ENCODE measurements at regions not wholly inside any gene's neighbourhood (a gene's known extent, or its start where the extent isn't known, plus 50 kb on each side); places are given as distances from the start of the nearest gene placed in this dataset.
A peak's percentile ranks its signal among the peaks of the same experiment; 100 is the strongest.

DNA sequence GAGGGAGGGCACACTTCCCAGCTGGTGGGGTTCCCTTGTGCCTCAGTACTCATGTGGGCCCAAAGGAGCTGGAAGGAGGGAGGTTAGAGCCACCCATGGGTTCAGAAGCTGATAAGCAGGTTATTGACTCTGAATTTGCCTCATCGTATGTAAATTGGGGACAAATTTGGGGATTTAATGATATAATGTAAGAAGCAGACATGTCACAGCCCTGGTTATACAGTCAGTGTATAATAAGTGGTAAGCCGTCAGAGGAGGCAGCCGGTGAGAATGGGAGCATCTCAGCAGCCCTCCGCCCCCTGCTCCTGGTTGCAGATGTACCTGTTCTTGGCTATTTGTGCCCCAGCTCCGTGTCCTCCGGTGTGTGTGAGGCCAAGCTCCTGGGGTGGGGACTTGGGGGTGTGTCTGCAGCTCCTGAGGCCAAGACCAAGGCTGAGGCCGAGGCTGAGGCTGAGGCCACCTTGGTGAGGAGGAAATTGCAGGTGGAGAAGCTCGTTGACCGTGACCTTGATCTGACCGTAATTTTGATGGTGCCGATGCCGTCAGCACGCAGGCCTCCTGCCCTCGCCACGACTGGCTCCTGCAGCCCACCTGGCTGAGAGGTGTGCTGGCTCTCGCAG, 288.1 kb downstream of the SEC14L1 start:
- DNase-seq (ENCODE audit: low read depth in 1 of 2, low spot score in 2 of 2) (no peak), FAIRE-seq (no peak)
- no peak overlapping the region for H3K14ac ChIP-seq (ENCODE audit: insufficient read length)
- no peak overlapping the region for H3K18ac ChIP-seq (ENCODE audit: extremely low read depth, low read length)
- peak overlapping the region; percentile 2; the same call in 1 of the 2 replicates for H2BK15ac ChIP-seq (ENCODE audit: low read length)
- H2BK5ac ChIP-seq (ENCODE audit: low read depth, low read length), result peak overlapping the region; percentile 56
- H3K23ac ChIP-seq (ENCODE audit: insufficient read length), result peak overlapping the region; percentile 12
- no peak overlapping the region for H2AK5ac ChIP-seq (ENCODE audit: low read depth, low read length)
- H3K23me2 ChIP-seq (ENCODE audit: low read depth, low read length), result no peaks in the 10 kb centered on the region
- no peak overlapping the region; a peak in 1 of 4 replicates for H3K4me2 ChIP-seq (ENCODE audit: insufficient read depth in 1 of 2, low read depth in 2 of 2, low read length in 2 of 2)
- no peak overlapping the region for H2BK120ac ChIP-seq (replicated peaks; ENCODE audit: low read depth, low read length)
- no peak overlapping the region for H3K4ac ChIP-seq (replicated peaks; ENCODE audit: insufficient read length, low read depth, low read length)
- H3K79me2 ChIP-seq (ENCODE audit: control insufficient read depth in 1 of 2, insufficient read depth in 2 of 2, low read length in 2 of 2), result peaks cover 0 to 51% of the 10 kb centered on the region in 2 experiments; a peak in 1 of 4 replicates
- H3K79me1 ChIP-seq (ENCODE audit: low read depth, low read length), result peaks cover 31% of the 10 kb centered on the region
- H3K36me3 ChIP-seq (ENCODE audit: control insufficient read depth in 2 of 4, insufficient read depth in 4 of 4, low read length in 3 of 4), result no peaks in the 10 kb centered on the region
- no peak overlapping the region for H2BK20ac ChIP-seq (ENCODE audit: low read length)
- TF ChIP-seq EP300 (IDR thresholded peaks at IDR 0.05; ENCODE audit: borderline replicate concordance in 1 of 2, low read depth in 2 of 2, low read length in 2 of 2) (no peak), TAF7 (optimal IDR thresholded peaks at IDR 0.05; ENCODE audit: borderline replicate concordance, low read depth, low read length) (no peak), E2F6 (IDR thresholded peaks at IDR 0.05) (no peak), SRF (IDR thresholded peaks at IDR 0.05; ENCODE audit: low read depth, low read length) (no peak), CHD2 (IDR thresholded peaks at IDR 0.05; ENCODE audit: low read length) (no peak), RNF2 (IDR thresholded peaks at IDR 0.05; ENCODE audit: borderline replicate concordance, low read depth, low read length, missing control alignments, poor library complexity, severe bottlenecking) (no peak), MAX (IDR thresholded peaks at IDR 0.05) (no peak)
- H3K9me3 ChIP-seq (ENCODE audit: insufficient read depth in 2 of 2, low read depth in 1 of 2, low read length in 1 of 2), result no peaks in the 10 kb centered on the region
- 85% methylated on average over 16 of the region's 16 CpGs; no CpG with 5 or more reads in 1 of the 2 experiments for WGBS, 2 experiments (ENCODE audit: extremely low coverage in 1 of 2, insufficient coverage in 1 of 2, insufficient read length in 1 of 2, insufficient replicate concordance in 2 of 2, low coverage in 1 of 2, low lambda C conversion rate in 2 of 2, missing lambda C conversion rate in 1 of 2)
- no peak overlapping the region for H3K27ac ChIP-seq (ENCODE audit: low read depth, low read length)
- no peak overlapping the region for H4K5ac ChIP-seq (ENCODE audit: insufficient read length, low read depth, low read length)
- H4K20me1 ChIP-seq (replicated peaks in 1 of 2; ENCODE audit: control insufficient read depth in 1 of 2, insufficient read depth in 2 of 2, low read length in 2 of 2), result peaks cover 32 to 34% of the 10 kb centered on the region in 2 experiments
- CTCF ChIA-PET (ENCODE audit: partially characterized antibody), result interaction anchor here (0.6 to 24.6 kb wide), 32 partner anchors 10 to 604 kb away, joined by 3 to 512 read pairs (median 9); no protein-coding TSS in a partner anchor
- H3K56ac ChIP-seq (replicated peaks; ENCODE audit: insufficient read length, low read depth, low read length), result no peak overlapping the region
- no peak overlapping the region; the same call in 1 of the 2 replicates for H4K8ac ChIP-seq (ENCODE audit: extremely low read depth, insufficient read depth, low read length)
- H3K27me3 ChIP-seq (replicated peaks in 1 of 4; ENCODE audit: control insufficient read depth in 3 of 4, extremely low read depth in 1 of 4, insufficient read depth in 3 of 4, low read length in 3 of 4), result no peaks in the 10 kb centered on the region
- H2BK12ac ChIP-seq (ENCODE audit: low read depth, low read length), result peak overlapping the region; percentile 30; the same call in 1 of the 2 replicates
- peak overlapping the region in 1 of 4 experiments; percentile 12; a peak in 1 of 7 replicates for H3K9ac ChIP-seq (replicated peaks in 1 of 4; ENCODE audit: extremely low read depth in 1 of 4, low read depth in 3 of 4, low read length in 3 of 4)
- POLR2A ChIA-PET (ENCODE audit: partially characterized antibody), result interaction anchor here (0.6 to 3.4 kb wide), 6 partner anchors 9 to 105 kb away, joined by 3 to 23 read pairs (median 6); no protein-coding TSS in a partner anchor
- H2AFZ ChIP-seq (ENCODE audit: low read length), result no peak overlapping the region
- H3K4me1 ChIP-seq (replicated peaks in 1 of 4; ENCODE audit: control insufficient read depth in 3 of 4, insufficient read depth in 4 of 4, low read length in 3 of 4), result peaks cover 0 to 48% (median 40%) of the 10 kb centered on the region in 4 experiments; a peak in 6 of 7 replicates
- H3K4me3 ChIP-seq (ENCODE audit: extremely low read depth in 1 of 4, insufficient read depth in 2 of 4, low read depth in 3 of 4, low read length in 4 of 4), result no peak overlapping the region
- H4K91ac ChIP-seq (replicated peaks; ENCODE audit: insufficient read length, low read length), result peak overlapping the region; percentile 14
